PFSK-1 (cell line): ENCODE measurements at regions not wholly inside any gene's neighbourhood (a gene's known extent, or its start where the extent isn't known, plus 50 kb on each side); places are given as distances from the start of the nearest gene placed in this dataset.

ENCODE experiments used
- FOXP2 ChIP-seq: optimal IDR thresholded peaks from 2 replicates; pipeline ENCODE3; 2011; ENCODE audit warnings: borderline replicate concordance, control low read depth, inconsistent platforms; ENCODE audit not compliant: insufficient read depth; ENCODE audit errors: extremely low read length, extremely low read depth
- POLR2AphosphoS5 ChIP-seq: IDR thresholded peaks from 2 replicates; pipeline ENCODE4 v1.6.1; 2012; ENCODE audit warnings: low read depth, mild to moderate bottlenecking, control low read depth, low read length, moderate library complexity
- SIN3A ChIP-seq: IDR thresholded peaks from 2 replicates; pipeline ENCODE4 v1.6.1; 2012; ENCODE audit warnings: mild to moderate bottlenecking, low read length, moderate library complexity, borderline replicate concordance; ENCODE audit not compliant: insufficient read depth
- TAF1 ChIP-seq: IDR thresholded peaks from 2 replicates; pipeline ENCODE4 v1.6.1; 2012; ENCODE audit warnings: low read length, control low read depth, borderline replicate concordance; ENCODE audit not compliant: insufficient read depth
- TF ChIP-seq, protein P1 (sequence below), 2 experiments: IDR thresholded peaks; 2 replicates each; pipeline versions ENCODE4 v1.6.1 to v1.8.0; 2011 to 2012; ENCODE audit warnings: low read depth in 2 of 2, low read length in 2 of 2, control low read depth in 1 of 2, inconsistent platforms in 1 of 2, mild to moderate bottlenecking in 1 of 2, moderate library complexity in 1 of 2; ENCODE audit not compliant: insufficient read depth in 1 of 2

DNA sequence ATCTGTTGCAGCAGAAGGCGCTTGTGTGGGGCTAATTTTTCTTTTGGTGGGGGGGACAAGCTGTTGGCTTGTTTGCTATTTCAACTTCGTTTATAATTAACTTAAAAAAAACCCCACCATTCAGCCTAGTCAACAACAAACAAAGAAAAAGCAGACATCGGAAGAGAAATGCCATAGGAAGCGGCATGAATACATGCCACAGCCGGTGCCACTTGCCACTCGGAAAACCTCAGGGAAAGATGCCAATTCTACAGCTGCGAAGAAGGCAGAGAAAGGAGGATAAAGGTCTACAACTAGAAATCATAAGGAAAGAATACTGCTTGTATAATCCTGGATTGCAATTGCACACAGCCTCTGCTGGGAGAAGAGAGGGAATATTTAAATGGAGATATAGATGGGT is 254.4 kb upstream of the PMFBP1 start:
- no peak for TF ChIP-seq TAF1
- TF ChIP-seq POLR2AphosphoS5, result no peak
- TF ChIP-seq SIN3A, result no peak
- no peak for TF ChIP-seq FOXP2
- TF ChIP-seq, protein P1, sequence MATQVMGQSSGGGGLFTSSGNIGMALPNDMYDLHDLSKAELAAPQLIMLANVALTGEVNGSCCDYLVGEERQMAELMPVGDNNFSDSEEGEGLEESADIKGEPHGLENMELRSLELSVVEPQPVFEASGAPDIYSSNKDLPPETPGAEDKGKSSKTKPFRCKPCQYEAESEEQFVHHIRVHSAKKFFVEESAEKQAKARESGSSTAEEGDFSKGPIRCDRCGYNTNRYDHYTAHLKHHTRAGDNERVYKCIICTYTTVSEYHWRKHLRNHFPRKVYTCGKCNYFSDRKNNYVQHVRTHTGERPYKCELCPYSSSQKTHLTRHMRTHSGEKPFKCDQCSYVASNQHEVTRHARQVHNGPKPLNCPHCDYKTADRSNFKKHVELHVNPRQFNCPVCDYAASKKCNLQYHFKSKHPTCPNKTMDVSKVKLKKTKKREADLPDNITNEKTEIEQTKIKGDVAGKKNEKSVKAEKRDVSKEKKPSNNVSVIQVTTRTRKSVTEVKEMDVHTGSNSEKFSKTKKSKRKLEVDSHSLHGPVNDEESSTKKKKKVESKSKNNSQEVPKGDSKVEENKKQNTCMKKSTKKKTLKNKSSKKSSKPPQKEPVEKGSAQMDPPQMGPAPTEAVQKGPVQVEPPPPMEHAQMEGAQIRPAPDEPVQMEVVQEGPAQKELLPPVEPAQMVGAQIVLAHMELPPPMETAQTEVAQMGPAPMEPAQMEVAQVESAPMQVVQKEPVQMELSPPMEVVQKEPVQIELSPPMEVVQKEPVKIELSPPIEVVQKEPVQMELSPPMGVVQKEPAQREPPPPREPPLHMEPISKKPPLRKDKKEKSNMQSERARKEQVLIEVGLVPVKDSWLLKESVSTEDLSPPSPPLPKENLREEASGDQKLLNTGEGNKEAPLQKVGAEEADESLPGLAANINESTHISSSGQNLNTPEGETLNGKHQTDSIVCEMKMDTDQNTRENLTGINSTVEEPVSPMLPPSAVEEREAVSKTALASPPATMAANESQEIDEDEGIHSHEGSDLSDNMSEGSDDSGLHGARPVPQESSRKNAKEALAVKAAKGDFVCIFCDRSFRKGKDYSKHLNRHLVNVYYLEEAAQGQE (IDR thresholded peaks at IDR 0.05; ENCODE audit: insufficient read depth in 1 of 2, low read depth in 2 of 2, low read length in 2 of 2), result no peak

- no peak for TF ChIP-seq SIN3A
These were observed 253.8 kb upstream of the PMFBP1 start for GRCh38 chr16:72425571-72426341.

- TF ChIP-seq FOXP2 (no peak), TAF1 (no peak)
- TF ChIP-seq, protein P1 (IDR thresholded peaks at IDR 0.05; ENCODE audit: insufficient read depth in 1 of 2, low read depth in 2 of 2, low read length in 2 of 2), result no peak
These were observed 252.8 kb upstream of the PMFBP1 start for GRCh38 chr16:72424757-72425156.

GRCh38 chr16:72422308-72422897 is 250.4 kb upstream of the PMFBP1 start:
- TF ChIP-seq SIN3A (no peak), POLR2AphosphoS5 (no peak), FOXP2 (no peak), TAF1 (no peak)
- TF ChIP-seq, protein P1 (IDR thresholded peaks at IDR 0.05; ENCODE audit: insufficient read depth in 1 of 2, low read depth in 2 of 2, low read length in 2 of 2), result no peak

DNA sequence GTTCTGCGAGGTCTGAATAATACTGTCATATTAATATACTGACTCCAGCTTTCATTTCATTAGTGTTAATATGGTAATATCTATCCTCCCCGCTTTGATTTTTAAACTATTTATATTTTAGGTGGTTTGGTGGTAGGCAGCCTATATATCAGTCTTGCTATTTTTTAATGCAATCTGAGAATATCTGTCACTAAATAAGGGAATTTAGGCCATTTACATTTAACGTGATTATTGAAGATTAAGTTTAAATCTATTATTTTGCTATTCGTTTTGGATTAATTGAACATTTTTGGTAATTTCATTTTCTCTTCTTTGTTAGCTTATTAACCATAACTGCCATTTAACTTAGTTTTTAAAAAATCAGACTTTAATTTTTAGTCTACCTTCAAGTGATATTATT is 247.7 kb upstream of the PMFBP1 start:
- no peak for TF ChIP-seq POLR2AphosphoS5
- no peak for TF ChIP-seq SIN3A
- TF ChIP-seq TAF1, result no peak
- TF ChIP-seq, protein P1 (IDR thresholded peaks at IDR 0.05; ENCODE audit: insufficient read depth in 1 of 2, low read depth in 2 of 2, low read length in 2 of 2), result no peak
- TF ChIP-seq FOXP2, result no peak
